Right hindlimb (tissue), 1 donor: ENCODE measurements at regions not wholly inside any gene's neighbourhood (a gene's known extent, or its start where the extent isn't known, plus 50 kb on each side); places are given as distances from the start of the nearest gene placed in this dataset.
"Not testable (repeated sequence)": the region's sequence is repeated elsewhere in the genome, so short reads cannot be mapped to it uniquely, and the experiment has no call there.

ENCODE experiments used
- DNase-seq: peaks from one replicate; pipeline ENCODE4 v3.0.0-alpha.2; 2018

- peak; percentile 83 for DNase-seq
Observed at GRCh38 chr2:44087036-44087713, 81.5 kb upstream of the PPM1B start.

GRCh38 chr2:44087714-44088092 lies 81.0 kb upstream of the PPM1B start:
- DNase-seq = no peak

GRCh38 chr2:44092519-44092918 lies 76.2 kb upstream of the PPM1B start:
- not testable (repeated sequence) for DNase-seq

- DNase-seq = no peak
Observed at GRCh38 chr2:44093970-44094369, 74.7 kb upstream of the PPM1B start.

GRCh38 chr2:44097322-44097907 lies 71.3 kb upstream of the PPM1B start:
- no peak for DNase-seq

GRCh38 chr2:44098050-44098449 lies 70.6 kb upstream of the PPM1B start:
- DNase-seq = no peak

GRCh38 chr2:44098891-44099290 lies 69.8 kb upstream of the PPM1B start:
- no peak for DNase-seq

GRCh38 chr2:44100351-44100750 lies 68.3 kb upstream of the PPM1B start:
- DNase-seq = no peak

GRCh38 chr2:44101246-44101645 lies 67.4 kb upstream of the PPM1B start:
- DNase-seq = no peak

- no peak for DNase-seq
Observed at GRCh38 chr2:44102790-44103562, 65.7 kb upstream of the PPM1B start.

GRCh38 chr2:44103639-44104038 lies 65.0 kb upstream of the PPM1B start:
- DNase-seq = no peak

- DNase-seq = no peak
Observed at GRCh38 chr2:44104855-44105271, 63.8 kb upstream of the PPM1B start.

- not testable (repeated sequence) for DNase-seq
Observed at GRCh38 chr2:44106509-44106908, 62.2 kb upstream of the PPM1B start.

GRCh38 chr2:44107086-44107740 lies 61.5 kb upstream of the PPM1B start:
- no peak for DNase-seq

GRCh38 chr2:44107974-44108373 lies 60.7 kb upstream of the PPM1B start:
- DNase-seq = no peak

- no peak for DNase-seq
Observed at GRCh38 chr2:44109166-44109565, 59.5 kb upstream of the PPM1B start.

- no peak for DNase-seq
Observed at GRCh38 chr2:44110444-44110843, 58.2 kb upstream of the PPM1B start.

- DNase-seq = no peak
Observed at GRCh38 chr2:44112096-44112495, 56.6 kb upstream of the PPM1B start.

- DNase-seq = no peak
Observed at GRCh38 chr2:44116319-44116718, 52.4 kb upstream of the PPM1B start.

GRCh38 chr2:44118257-44118656 lies 50.4 kb upstream of the PPM1B start:
- DNase-seq = no peak
